HepG2 (cell line): ENCODE measurements at regions not wholly inside any gene's neighbourhood (a gene's known extent, or its start where the extent isn't known, plus 50 kb on each side); places are given as distances from the start of the nearest gene placed in this dataset.

ENCODE experiments used
- AHDC1 ChIP-seq: sonication (generic); formaldehyde crosslinking; IDR thresholded peaks from 2 replicates; pipeline ENCODE4 v1.5.1; 2020; ENCODE audit warnings: mild to moderate bottlenecking, missing genetic modification reagents, borderline replicate concordance
- BATF2 ChIP-seq: sonication (generic); formaldehyde crosslinking; IDR thresholded peaks from 2 replicates; pipeline ENCODE4 v1.8.0; 2022; ENCODE audit warnings: mild to moderate bottlenecking, missing genetic modification reagents, moderate library complexity
- NR0B2 ChIP-seq: sonication (generic); formaldehyde crosslinking; IDR thresholded peaks from 2 replicates; pipeline ENCODE4 v1.4.0; 2020; ENCODE audit warnings: mild to moderate bottlenecking, missing genetic modification reagents
- RFX5 ChIP-seq: IDR thresholded peaks from 2 replicates; pipeline ENCODE4 v1.6.1; 2011; ENCODE audit warnings: low read depth, low read length, improper control_type of control experiment
- TF ChIP-seq, protein P1 (sequence below): sonication (generic); formaldehyde crosslinking; IDR thresholded peaks from 2 replicates; pipeline ENCODE4 v1.4.0; 2020; ENCODE audit warnings: missing genetic modification reagents
- TF ChIP-seq, protein P2 (sequence below): IDR thresholded peaks from 2 replicates; pipeline ENCODE4 v1.6.1; 2016
- TF ChIP-seq, protein P3 (sequence below): IDR thresholded peaks from 2 replicates; pipeline ENCODE4 v1.6.1; 2016; ENCODE audit warnings: mild to moderate bottlenecking

DNA sequence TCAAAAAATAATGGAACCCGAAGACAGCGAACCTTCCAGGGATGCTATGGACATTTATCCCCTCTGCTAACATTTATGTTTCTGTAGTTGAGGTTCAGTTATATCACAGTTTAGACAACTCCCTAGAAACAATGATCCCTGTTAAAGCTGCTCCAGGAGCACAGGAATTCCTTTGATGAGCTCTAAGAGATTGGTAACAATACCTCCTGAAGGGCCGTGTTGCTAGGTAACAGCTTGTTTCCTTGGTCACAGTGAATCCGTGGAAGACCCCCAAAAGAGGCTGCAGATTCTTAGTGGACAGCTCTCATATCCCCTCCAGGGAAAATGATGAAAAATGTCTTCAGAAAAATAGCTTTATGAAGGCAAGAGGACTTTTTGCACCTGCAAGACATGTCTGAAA lies 160.2 kb downstream of the SERPINI1 start (continued):
- TF ChIP-seq, protein P1, sequence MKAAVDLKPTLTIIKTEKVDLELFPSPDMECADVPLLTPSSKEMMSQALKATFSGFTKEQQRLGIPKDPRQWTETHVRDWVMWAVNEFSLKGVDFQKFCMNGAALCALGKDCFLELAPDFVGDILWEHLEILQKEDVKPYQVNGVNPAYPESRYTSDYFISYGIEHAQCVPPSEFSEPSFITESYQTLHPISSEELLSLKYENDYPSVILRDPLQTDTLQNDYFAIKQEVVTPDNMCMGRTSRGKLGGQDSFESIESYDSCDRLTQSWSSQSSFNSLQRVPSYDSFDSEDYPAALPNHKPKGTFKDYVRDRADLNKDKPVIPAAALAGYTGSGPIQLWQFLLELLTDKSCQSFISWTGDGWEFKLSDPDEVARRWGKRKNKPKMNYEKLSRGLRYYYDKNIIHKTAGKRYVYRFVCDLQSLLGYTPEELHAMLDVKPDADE (CRISPR knock-in tag), result no peak
- TF ChIP-seq BATF2 (CRISPR knock-in tag) (no peak), RFX5 (no peak), NR0B2 (CRISPR knock-in tag) (no peak), AHDC1 (CRISPR knock-in tag) (no peak)
- TF ChIP-seq, protein P2, sequence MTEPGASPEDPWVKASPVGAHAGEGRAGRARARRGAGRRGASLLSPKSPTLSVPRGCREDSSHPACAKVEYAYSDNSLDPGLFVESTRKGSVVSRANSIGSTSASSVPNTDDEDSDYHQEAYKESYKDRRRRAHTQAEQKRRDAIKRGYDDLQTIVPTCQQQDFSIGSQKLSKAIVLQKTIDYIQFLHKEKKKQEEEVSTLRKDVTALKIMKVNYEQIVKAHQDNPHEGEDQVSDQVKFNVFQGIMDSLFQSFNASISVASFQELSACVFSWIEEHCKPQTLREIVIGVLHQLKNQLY (CRISPR knock-in tag), result no peak
- TF ChIP-seq, protein P3, sequence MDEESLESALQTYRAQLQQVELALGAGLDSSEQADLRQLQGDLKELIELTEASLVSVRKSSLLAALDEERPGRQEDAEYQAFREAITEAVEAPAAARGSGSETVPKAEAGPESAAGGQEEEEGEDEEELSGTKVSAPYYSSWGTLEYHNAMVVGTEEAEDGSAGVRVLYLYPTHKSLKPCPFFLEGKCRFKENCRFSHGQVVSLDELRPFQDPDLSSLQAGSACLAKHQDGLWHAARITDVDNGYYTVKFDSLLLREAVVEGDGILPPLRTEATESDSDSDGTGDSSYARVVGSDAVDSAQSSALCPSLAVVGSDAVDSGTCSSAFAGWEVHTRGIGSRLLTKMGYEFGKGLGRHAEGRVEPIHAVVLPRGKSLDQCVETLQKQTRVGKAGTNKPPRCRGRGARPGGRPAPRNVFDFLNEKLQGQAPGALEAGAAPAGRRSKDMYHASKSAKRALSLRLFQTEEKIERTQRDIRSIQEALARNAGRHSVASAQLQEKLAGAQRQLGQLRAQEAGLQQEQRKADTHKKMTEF (CRISPR knock-in tag), result no peak
